ENCODE measurements at regions not wholly inside any gene's neighbourhood (a gene's known extent, or its start where the extent isn't known, plus 50 kb on each side); places are given as distances from the start of the nearest gene placed in this dataset.

GRCh38 chr6:103027271-103027931 lies 1633.9 kb downstream of the GRIK2 start:
- Histone ChIP-seq H2AK5ac (ENCODE audit: low read length, severe bottlenecking) (no peak overlapping the region), H3K4me1 (ENCODE audit: control insufficient read depth, insufficient read depth, low read depth, low read length) (no peaks in the 10 kb centered on the region), H4K8ac (ENCODE audit: low read length) (no peak overlapping the region), H3K4me3 (ENCODE audit: insufficient read depth in 1 of 2, low read depth in 1 of 2, low read length in 2 of 2) (no peak overlapping the region), H3K9me3 (ENCODE audit: control insufficient read depth, low read length) (no peaks in the 10 kb centered on the region), H2AFZ (ENCODE audit: low read depth, low read length) (no peak overlapping the region), H3K4ac (ENCODE audit: low read depth in 1 of 2, low read length in 2 of 2) (no peak overlapping the region), H3K36me3 (ENCODE audit: control insufficient read depth in 1 of 2, insufficient read depth in 2 of 2, low read depth in 1 of 2, low read length in 2 of 2) (no peaks in the 10 kb centered on the region), H3K79me1 (replicated peaks; ENCODE audit: low read length, poor library complexity, severe bottlenecking) (no peaks in the 10 kb centered on the region), H2BK120ac (ENCODE audit: low read depth, low read length) (no peak overlapping the region), H3K18ac (ENCODE audit: low read depth in 1 of 2, low read length in 2 of 2) (no peak overlapping the region), H3K14ac (ENCODE audit: low read length in 2 of 2) (no peak overlapping the region), H3K27ac (ENCODE audit: low read length, poor library complexity, severe bottlenecking) (no peak overlapping the region), H3K23ac (ENCODE audit: low read length in 2 of 2) (no peak overlapping the region), H2BK15ac (ENCODE audit: low read depth, poor library complexity, severe bottlenecking) (no peak overlapping the region), H2BK5ac (ENCODE audit: low read depth, low read length, poor library complexity, severe bottlenecking) (no peak overlapping the region), H4K91ac (ENCODE audit: low read length) (no peak overlapping the region), H3K27me3 (ENCODE audit: control insufficient read depth in 1 of 2, insufficient read depth in 1 of 2, low read length in 2 of 2) (no peaks in the 10 kb centered on the region), H3K4me2 (ENCODE audit: low read length, poor library complexity, severe bottlenecking) (no peak overlapping the region), H2BK12ac (ENCODE audit: low read length in 2 of 2) (no peak overlapping the region), H3K9ac (ENCODE audit: low read length) (no peak overlapping the region)
- DNase-seq: no peak
- 82% methylated on average over 4 of the region's 7 CpGs for WGBS

- DNase-seq: no peak
- Histone ChIP-seq H2AK5ac (ENCODE audit: low read length, severe bottlenecking) (no peak overlapping the region), H3K18ac (ENCODE audit: low read depth in 1 of 2, low read length in 2 of 2) (no peak overlapping the region), H3K14ac (ENCODE audit: low read length in 2 of 2) (no peak overlapping the region), H3K27me3 (ENCODE audit: control insufficient read depth in 1 of 2, insufficient read depth in 1 of 2, low read length in 2 of 2) (no peaks in the 10 kb centered on the region), H2BK5ac (ENCODE audit: low read depth, low read length, poor library complexity, severe bottlenecking) (no peak overlapping the region), H3K9me3 (ENCODE audit: control insufficient read depth, low read length) (peaks cover 17% of the 10 kb centered on the region), H2BK15ac (ENCODE audit: low read depth, poor library complexity, severe bottlenecking) (no peak overlapping the region), H4K91ac (ENCODE audit: low read length) (no peak overlapping the region), H3K9ac (ENCODE audit: low read length) (no peak overlapping the region), H3K4ac (ENCODE audit: low read depth in 1 of 2, low read length in 2 of 2) (no peak overlapping the region), H3K4me3 (ENCODE audit: insufficient read depth in 1 of 2, low read depth in 1 of 2, low read length in 2 of 2) (no peak overlapping the region), H3K36me3 (ENCODE audit: control insufficient read depth in 1 of 2, insufficient read depth in 2 of 2, low read depth in 1 of 2, low read length in 2 of 2) (no peaks in the 10 kb centered on the region), H4K8ac (ENCODE audit: low read length) (no peak overlapping the region), H2AFZ (ENCODE audit: low read depth, low read length) (no peak overlapping the region), H2BK12ac (ENCODE audit: low read length in 2 of 2) (no peak overlapping the region), H2BK120ac (ENCODE audit: low read depth, low read length) (no peak overlapping the region), H3K23ac (ENCODE audit: low read length in 2 of 2) (no peak overlapping the region), H3K79me1 (replicated peaks; ENCODE audit: low read length, poor library complexity, severe bottlenecking) (no peaks in the 10 kb centered on the region), H3K4me1 (ENCODE audit: control insufficient read depth, insufficient read depth, low read depth, low read length) (no peaks in the 10 kb centered on the region), H3K4me2 (ENCODE audit: low read length, poor library complexity, severe bottlenecking) (no peak overlapping the region), H3K27ac (ENCODE audit: low read length, poor library complexity, severe bottlenecking) (no peak overlapping the region)
- WGBS: 90% methylated on average over 7 of the region's 7 CpGs
Observed at GRCh38 chr6:103018426-103018825, 1624.9 kb downstream of the GRIK2 start.

GRCh38 chr6:103017878-103018277 lies 1624.4 kb downstream of the GRIK2 start:
- H3K18ac ChIP-seq (ENCODE audit: low read depth in 1 of 2, low read length in 2 of 2): no peak overlapping the region
- H3K27ac ChIP-seq (ENCODE audit: low read length, poor library complexity, severe bottlenecking): no peak overlapping the region
- no peaks in the 10 kb centered on the region for H3K27me3 ChIP-seq (ENCODE audit: control insufficient read depth in 1 of 2, insufficient read depth in 1 of 2, low read length in 2 of 2)
- H3K4ac ChIP-seq (ENCODE audit: low read depth in 1 of 2, low read length in 2 of 2): no peak overlapping the region
- no peaks in the 10 kb centered on the region for H3K4me1 ChIP-seq (ENCODE audit: control insufficient read depth, insufficient read depth, low read depth, low read length)
- peaks cover 22% of the 10 kb centered on the region for H3K9me3 ChIP-seq (ENCODE audit: control insufficient read depth, low read length)
- H4K8ac ChIP-seq (ENCODE audit: low read length): no peak overlapping the region
- H4K91ac ChIP-seq (ENCODE audit: low read length): no peak overlapping the region
- H3K4me2 ChIP-seq (ENCODE audit: low read length, poor library complexity, severe bottlenecking): no peak overlapping the region
- H3K79me1 ChIP-seq (replicated peaks; ENCODE audit: low read length, poor library complexity, severe bottlenecking): no peaks in the 10 kb centered on the region
- no peak overlapping the region for H3K9ac ChIP-seq (ENCODE audit: low read length)
- H2BK5ac ChIP-seq (ENCODE audit: low read depth, low read length, poor library complexity, severe bottlenecking): no peak overlapping the region
- H2AK5ac ChIP-seq (ENCODE audit: low read length, severe bottlenecking): no peak overlapping the region
- no peak overlapping the region for H2AFZ ChIP-seq (ENCODE audit: low read depth, low read length)
- H2BK15ac ChIP-seq (ENCODE audit: low read depth, poor library complexity, severe bottlenecking): no peak overlapping the region
- H3K4me3 ChIP-seq (ENCODE audit: insufficient read depth in 1 of 2, low read depth in 1 of 2, low read length in 2 of 2): no peak overlapping the region
- no peak for DNase-seq
- 94% methylated on average over 9 of the region's 9 CpGs for WGBS
- no peak overlapping the region for H3K14ac ChIP-seq (ENCODE audit: low read length in 2 of 2)
- H2BK12ac ChIP-seq (ENCODE audit: low read length in 2 of 2): no peak overlapping the region
- no peak overlapping the region for H3K23ac ChIP-seq (ENCODE audit: low read length in 2 of 2)
- no peaks in the 10 kb centered on the region for H3K36me3 ChIP-seq (ENCODE audit: control insufficient read depth in 1 of 2, insufficient read depth in 2 of 2, low read depth in 1 of 2, low read length in 2 of 2)
- H2BK120ac ChIP-seq (ENCODE audit: low read depth, low read length): no peak overlapping the region

- Histone ChIP-seq H2BK120ac (ENCODE audit: low read depth, low read length) (no peak overlapping the region), H3K79me1 (replicated peaks; ENCODE audit: low read length, poor library complexity, severe bottlenecking) (no peaks in the 10 kb centered on the region), H3K14ac (ENCODE audit: low read length in 2 of 2) (no peak overlapping the region), H3K27ac (ENCODE audit: low read length, poor library complexity, severe bottlenecking) (no peak overlapping the region), H2AFZ (ENCODE audit: low read depth, low read length) (no peak overlapping the region), H4K91ac (ENCODE audit: low read length) (no peak overlapping the region), H3K36me3 (ENCODE audit: control insufficient read depth in 1 of 2, insufficient read depth in 2 of 2, low read depth in 1 of 2, low read length in 2 of 2) (no peaks in the 10 kb centered on the region), H3K4me2 (ENCODE audit: low read length, poor library complexity, severe bottlenecking) (no peak overlapping the region), H3K9me3 (ENCODE audit: control insufficient read depth, low read length) (peaks cover 15% of the 10 kb centered on the region), H3K4me1 (ENCODE audit: control insufficient read depth, insufficient read depth, low read depth, low read length) (no peaks in the 10 kb centered on the region), H2BK12ac (ENCODE audit: low read length in 2 of 2) (no peak overlapping the region), H3K23ac (ENCODE audit: low read length in 2 of 2) (no peak overlapping the region), H4K8ac (ENCODE audit: low read length) (no peak overlapping the region), H2AK5ac (ENCODE audit: low read length, severe bottlenecking) (no peak overlapping the region), H3K18ac (ENCODE audit: low read depth in 1 of 2, low read length in 2 of 2) (no peak overlapping the region), H3K4me3 (ENCODE audit: insufficient read depth in 1 of 2, low read depth in 1 of 2, low read length in 2 of 2) (no peak overlapping the region), H3K4ac (ENCODE audit: low read depth in 1 of 2, low read length in 2 of 2) (no peak overlapping the region), H2BK15ac (ENCODE audit: low read depth, poor library complexity, severe bottlenecking) (no peak overlapping the region), H3K9ac (ENCODE audit: low read length) (no peak overlapping the region), H3K27me3 (ENCODE audit: control insufficient read depth in 1 of 2, insufficient read depth in 1 of 2, low read length in 2 of 2) (no peaks in the 10 kb centered on the region), H2BK5ac (ENCODE audit: low read depth, low read length, poor library complexity, severe bottlenecking) (no peak overlapping the region)
- no peak for DNase-seq
- 62% methylated on average over 2 of the region's 2 CpGs for WGBS
Observed at GRCh38 chr6:103011605-103012004, 1618.1 kb downstream of the GRIK2 start.

Data from mesenchymal stem cell (in vitro differentiated cells and primary cell).